ENCODE measurements at regions not wholly inside any gene's neighbourhood (a gene's known extent, or its start where the extent isn't known, plus 50 kb on each side); places are given as distances from the start of the nearest gene placed in this dataset.

DNA sequence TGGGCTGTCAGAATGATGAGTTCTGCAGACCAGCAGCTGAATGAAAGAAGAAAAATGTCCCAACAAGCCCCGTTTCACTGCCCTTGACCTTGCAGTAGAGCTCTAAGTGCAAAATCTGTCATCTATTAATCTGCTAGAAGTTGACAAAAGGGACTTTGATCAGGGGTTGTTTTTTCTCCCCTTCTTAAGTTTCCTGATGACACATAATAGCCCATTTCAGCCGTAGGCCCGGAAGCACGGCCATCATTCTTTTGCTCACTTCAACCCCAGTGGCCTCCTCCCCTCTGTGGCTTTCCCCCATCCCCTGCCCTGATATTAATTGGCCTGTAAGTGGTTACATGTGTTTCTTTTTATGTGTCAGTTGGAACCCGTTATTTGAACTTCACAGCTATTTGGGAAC is 298.9 kb downstream of the RPLP1 start:
- H3K36me3 ChIP-seq, result no peaks in the 10 kb centered on the region
- H3K27ac ChIP-seq, result no peak overlapping the region
- H3K4me3 ChIP-seq, result no peak overlapping the region
- H3K9me3 ChIP-seq, result peaks cover 0 to 11% (median 0%) of the 10 kb centered on the region in 3 donors
- H3K27me3 ChIP-seq, result no peaks in the 10 kb centered on the region
- no peaks in the 10 kb centered on the region for H3K4me1 ChIP-seq
- intact Hi-C loops (cut with DNase I; ENCODE audit: low total_unique reads), result no loop called here
- TF ChIP-seq, protein P1, sequence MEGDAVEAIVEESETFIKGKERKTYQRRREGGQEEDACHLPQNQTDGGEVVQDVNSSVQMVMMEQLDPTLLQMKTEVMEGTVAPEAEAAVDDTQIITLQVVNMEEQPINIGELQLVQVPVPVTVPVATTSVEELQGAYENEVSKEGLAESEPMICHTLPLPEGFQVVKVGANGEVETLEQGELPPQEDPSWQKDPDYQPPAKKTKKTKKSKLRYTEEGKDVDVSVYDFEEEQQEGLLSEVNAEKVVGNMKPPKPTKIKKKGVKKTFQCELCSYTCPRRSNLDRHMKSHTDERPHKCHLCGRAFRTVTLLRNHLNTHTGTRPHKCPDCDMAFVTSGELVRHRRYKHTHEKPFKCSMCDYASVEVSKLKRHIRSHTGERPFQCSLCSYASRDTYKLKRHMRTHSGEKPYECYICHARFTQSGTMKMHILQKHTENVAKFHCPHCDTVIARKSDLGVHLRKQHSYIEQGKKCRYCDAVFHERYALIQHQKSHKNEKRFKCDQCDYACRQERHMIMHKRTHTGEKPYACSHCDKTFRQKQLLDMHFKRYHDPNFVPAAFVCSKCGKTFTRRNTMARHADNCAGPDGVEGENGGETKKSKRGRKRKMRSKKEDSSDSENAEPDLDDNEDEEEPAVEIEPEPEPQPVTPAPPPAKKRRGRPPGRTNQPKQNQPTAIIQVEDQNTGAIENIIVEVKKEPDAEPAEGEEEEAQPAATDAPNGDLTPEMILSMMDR (IDR thresholded peaks at IDR 0.05), result no peak
- no peak for DNase-seq

DNA sequence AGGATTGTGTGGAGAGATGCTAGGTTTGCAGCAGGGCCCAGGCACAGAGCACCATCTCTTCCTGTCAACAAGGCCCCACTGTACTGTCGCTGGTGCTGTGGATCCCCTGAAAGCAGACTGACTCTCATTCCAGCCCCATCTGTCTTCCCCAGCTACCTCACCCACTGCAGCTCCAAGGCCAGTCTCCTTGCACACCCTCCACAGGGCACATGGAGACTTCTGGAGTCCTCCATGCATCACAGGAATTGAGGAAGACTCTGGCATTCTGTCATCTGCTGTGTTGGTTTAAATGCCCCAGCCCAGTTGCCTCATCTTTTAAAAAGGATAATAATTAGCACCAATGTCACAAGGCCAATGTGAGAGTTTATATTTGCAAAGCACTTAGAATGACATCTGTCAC is 301.2 kb downstream of the RPLP1 start:
- intact Hi-C loops (cut with DNase I; ENCODE audit: low total_unique reads), result no loop called here
- no peak overlapping the region for H3K27ac ChIP-seq
- TF ChIP-seq, protein P1 (IDR thresholded peaks at IDR 0.05), result no peak
- H3K4me3 ChIP-seq, result no peak overlapping the region
- H3K4me1 ChIP-seq, result no peaks in the 10 kb centered on the region
- H3K27me3 ChIP-seq, result no peaks in the 10 kb centered on the region
- H3K9me3 ChIP-seq, result peaks cover 0 to 11% (median 0%) of the 10 kb centered on the region in 3 donors
- DNase-seq, result no peak
- H3K36me3 ChIP-seq, result no peaks in the 10 kb centered on the region

DNA sequence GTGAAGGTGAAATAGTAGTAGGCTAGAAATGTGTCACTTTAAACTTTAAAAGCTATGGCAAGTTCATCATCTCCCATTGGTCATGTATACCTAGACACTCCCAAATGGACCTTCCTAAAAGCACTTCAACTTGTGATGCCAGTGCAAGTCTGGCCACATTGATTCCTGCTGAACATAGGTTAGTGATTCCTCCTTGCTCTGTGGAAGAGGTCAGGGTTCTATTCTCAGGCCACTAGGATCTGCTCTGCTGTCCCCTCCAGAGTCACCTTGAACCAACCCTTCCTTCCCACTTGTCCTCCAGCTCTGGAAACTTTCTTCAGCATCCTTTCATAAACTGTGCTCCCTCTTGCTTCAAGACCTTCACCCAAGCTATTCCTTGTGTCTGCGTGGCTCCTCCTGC is 301.7 kb downstream of the RPLP1 start:
- no peak overlapping the region for H3K27ac ChIP-seq
- no peaks in the 10 kb centered on the region for H3K36me3 ChIP-seq
- no peaks in the 10 kb centered on the region for H3K4me1 ChIP-seq
- no peaks in the 10 kb centered on the region for H3K27me3 ChIP-seq
- peaks cover 0 to 11% (median 0%) of the 10 kb centered on the region in 3 donors for H3K9me3 ChIP-seq
- TF ChIP-seq, protein P1 (IDR thresholded peaks at IDR 0.05), result no peak
- intact Hi-C loops (cut with DNase I; ENCODE audit: low total_unique reads), result no loop called here
- no peak for DNase-seq
- H3K4me3 ChIP-seq, result no peak overlapping the region

DNA sequence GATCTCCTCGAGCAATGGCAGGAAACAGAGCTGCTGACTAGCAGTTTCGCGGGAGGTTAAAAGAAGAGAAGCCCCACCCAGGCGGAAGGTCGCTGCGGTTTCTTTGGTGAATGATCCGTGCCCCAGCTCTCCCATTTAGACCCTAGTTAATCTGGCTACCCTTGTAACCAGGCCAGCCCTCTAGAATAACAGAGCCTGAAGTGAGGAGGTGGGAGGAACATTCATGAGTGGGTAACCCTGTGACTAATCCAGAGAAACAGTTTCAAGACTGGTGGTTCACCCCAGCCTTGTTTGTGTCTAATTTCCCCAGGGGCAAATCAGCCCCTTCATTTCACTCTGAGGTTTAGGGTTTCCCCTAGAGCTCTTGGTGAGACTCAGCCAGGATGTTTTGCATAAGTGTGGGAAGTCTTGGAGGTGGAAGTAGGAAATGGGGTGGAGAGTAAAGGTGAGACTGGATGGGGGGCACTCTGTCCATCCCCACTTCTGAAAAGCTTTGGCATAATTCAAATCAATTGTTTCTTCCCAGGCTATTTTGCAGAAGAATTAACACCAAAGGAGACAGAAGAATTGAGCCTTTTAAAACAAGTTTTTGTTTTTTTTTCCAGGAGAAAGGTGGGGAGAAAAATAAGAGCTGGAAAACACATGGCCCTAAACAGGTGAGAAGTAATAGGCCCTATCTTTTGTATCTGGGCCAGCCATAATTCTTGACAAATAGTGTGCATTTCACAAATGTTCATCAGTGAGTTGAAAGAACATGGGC is 303.1 kb downstream of the RPLP1 start:
- intact Hi-C loops (cut with DNase I; ENCODE audit: low total_unique reads), result no loop called here
- Histone ChIP-seq H3K4me1 (peaks cover 0 to 7% (median 3%) of the 10 kb centered on the region in 4 donors), H3K4me3 (no peak overlapping the region), H3K36me3 (no peaks in the 10 kb centered on the region), H3K9me3 (peaks cover 0 to 11% (median 0%) of the 10 kb centered on the region in 3 donors), H3K27me3 (no peaks in the 10 kb centered on the region), H3K27ac (no peak overlapping the region)
- no peak for DNase-seq
- TF ChIP-seq, protein P1 (IDR thresholded peaks at IDR 0.05), result no peak

DNA sequence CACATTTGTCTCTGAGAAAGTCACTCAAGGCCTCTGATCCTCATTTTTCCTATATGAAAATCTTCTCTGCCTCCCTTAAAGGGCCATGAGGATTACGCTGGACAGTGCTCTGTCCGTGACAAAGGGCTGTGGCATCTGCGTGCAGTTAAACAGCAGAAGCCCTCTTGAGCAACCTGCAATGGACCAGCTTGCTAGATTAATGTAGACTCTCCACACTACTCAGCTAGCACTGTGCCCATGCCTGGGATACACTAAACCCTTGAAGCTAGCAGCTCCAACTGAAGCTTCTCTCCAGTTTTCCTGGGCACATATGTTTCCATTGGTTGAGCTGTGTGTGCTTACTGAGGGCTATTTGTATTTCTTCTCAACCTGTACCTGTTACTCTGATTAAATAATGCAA is 303.8 kb downstream of the RPLP1 start:
- H3K36me3 ChIP-seq, result no peaks in the 10 kb centered on the region
- peaks cover 0 to 11% (median 0%) of the 10 kb centered on the region in 3 donors for H3K9me3 ChIP-seq
- H3K27me3 ChIP-seq, result no peaks in the 10 kb centered on the region
- intact Hi-C loops (cut with DNase I; ENCODE audit: low total_unique reads), result no loop called here
- H3K4me3 ChIP-seq, result no peak overlapping the region
- TF ChIP-seq, protein P1 (IDR thresholded peaks at IDR 0.05), result no peak
- no peak for DNase-seq
- peaks cover 0 to 14% (median 4%) of the 10 kb centered on the region in 4 donors for H3K4me1 ChIP-seq
- H3K27ac ChIP-seq, result no peak overlapping the region
